Umbilical cord (tissue), 1 donor: ENCODE measurements at regions not wholly inside any gene's neighbourhood (a gene's known extent, or its start where the extent isn't known, plus 50 kb on each side); places are given as distances from the start of the nearest gene placed in this dataset.

Source experiments
- DNase-seq: peaks from one replicate; pipeline ENCODE4 v3.0.0-alpha.2; 2015; ENCODE audit warnings: low spot score

DNA sequence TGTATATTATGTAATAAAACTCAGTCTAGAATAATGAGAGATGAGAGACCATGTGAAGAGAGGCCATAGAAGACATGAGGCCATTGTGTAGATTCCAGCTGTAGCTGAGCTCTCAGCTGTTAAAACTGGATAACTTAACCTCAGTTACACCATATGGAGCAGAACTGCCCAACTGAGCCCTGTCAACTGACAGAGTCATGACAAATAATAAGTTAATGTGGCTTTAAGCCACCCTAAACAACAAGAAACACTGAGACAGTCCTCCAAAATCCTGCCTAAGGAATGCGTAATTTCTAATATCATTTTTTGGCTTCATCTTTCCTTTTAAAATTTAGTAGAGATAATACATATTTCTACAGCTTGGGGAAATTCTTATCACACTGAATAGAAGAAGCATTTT lies 580.0 kb upstream of the RGS18 start:
- DNase-seq, result no peak

DNA sequence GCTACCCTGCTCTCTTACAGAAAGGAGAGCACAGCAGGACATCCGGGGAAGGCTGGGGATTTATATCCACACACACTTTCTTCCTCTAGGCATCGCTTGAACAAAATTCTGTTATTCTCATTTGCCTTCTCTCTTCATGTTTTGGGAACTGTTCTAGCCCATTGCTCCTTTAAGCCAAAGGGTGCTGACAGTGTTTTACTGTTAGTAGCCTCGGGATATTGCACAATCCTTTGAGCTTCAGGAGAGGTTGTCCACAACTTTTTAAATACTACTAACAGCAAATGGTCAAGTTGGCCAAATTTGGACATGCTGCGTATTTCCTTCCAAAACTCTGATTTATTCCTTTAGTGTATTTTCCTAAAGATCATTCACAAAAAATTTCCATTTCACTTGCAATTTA lies 579.2 kb upstream of the RGS18 start:
- no peak for DNase-seq

DNA sequence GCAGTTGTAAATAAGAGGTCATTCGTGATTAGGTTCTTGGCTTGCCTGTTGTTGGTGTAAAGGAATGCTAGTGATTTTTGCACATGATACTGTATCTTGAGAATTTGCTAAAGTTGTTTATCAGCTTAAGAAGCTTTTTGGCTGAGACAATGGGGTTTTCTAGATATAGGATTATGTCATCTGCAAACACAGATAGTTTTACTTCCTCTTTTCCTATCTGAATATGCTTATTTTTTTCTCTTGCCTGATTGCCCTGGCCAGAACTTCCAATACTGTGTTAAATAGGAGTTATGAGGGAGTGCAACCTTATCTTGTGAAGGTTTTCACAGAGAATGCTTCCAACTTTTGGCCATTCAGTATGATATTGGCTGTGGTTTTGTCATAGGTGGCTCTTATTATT lies 576.1 kb upstream of the RGS18 start:
- DNase-seq, result no peak

DNA sequence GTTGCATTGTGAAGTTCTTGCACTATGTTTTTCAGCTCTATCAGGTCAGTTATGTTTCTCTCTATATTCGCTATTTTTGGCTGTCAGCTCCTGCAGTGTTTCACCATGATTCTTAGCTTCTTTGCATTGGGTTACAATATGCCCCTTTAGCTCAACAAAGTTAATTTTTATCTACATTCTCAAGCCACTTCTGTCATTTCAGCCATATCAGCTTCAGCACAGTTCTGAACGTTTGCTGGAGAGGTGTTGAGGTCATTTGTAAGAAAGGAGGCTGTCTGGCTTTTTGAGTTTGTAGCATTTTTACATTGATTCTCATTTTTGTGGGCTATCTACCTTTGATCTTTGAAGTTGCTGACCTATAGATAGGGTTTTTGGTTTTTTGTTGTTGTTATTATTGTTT lies 573.2 kb upstream of the RGS18 start:
- no peak for DNase-seq

DNA sequence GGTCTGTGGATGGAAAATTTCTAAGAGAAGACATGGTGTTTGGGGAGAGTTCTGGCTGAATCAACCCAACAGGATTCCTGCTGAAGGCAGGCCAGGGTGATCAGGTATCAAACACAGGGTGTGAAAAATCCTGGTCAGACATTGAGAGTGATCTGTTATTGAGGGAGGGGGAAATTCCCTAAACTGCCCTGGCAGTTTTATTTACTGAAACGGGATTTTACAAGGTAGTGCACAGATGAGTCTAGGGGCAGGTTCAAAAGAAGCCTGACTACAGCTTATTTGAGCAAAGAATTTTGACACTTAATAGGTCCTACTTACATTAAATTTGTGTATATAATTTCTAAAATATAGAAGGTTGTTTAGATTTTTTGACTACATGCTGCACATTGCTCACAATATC lies 569.4 kb upstream of the RGS18 start:
- DNase-seq, result no peak

DNA sequence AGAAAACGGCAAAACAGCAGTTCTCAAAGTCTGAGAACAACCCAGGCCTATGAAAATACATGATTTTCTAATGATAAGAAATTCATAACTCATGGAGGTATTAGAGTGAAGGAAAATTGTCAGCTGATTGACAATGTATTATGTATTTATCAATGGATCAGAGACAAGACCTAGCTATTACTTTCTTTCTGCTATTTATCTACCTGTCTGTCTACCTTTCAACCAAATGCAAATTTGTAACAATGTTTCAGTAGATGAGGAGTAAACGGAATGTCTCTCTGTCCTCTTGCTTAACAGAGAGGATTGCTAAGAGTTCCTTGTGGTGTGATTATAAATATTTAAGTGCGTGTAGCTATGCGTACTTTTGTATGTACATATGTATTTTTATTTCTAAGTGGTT lies 568.7 kb upstream of the RGS18 start:
- DNase-seq, result no peak

DNA sequence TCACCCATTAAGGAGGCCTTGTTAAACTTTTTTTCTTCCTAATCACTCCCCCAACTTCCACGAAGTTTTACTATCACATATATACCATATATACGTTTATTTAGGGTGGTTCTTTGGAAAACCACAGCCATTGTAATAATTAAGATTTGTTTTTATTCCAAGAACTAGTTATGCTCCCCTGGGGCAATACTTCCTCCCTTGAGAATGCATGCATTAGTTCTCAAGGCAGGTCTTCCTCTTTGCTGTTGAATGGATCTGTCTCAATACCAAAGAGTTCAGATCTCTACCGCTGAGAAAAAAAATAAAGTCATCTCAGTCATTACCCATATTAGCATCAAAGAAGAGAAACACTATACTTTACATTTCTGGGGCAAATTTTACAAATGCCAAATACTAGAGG lies 567.7 kb upstream of the RGS18 start:
- DNase-seq, result no peak

DNA sequence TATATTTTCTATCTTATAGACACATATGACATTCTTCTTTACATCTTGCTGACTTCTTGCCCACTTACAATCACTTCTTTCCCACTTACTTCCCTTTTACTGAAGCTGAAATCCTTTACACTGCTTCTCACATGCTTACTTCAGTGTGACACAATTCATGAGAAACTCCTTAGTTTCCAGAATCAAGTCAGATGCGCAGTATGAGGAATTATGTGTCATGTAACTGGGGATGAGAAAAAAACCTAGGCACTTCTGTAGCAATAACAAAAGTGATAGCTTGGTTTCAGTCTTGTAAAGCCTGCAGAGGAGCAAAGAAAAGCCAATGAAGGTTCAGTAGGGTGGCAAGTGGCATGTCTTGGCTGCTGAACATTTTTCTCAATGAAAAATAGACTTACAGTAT lies 566.2 kb upstream of the RGS18 start:
- DNase-seq, result no peak

DNA sequence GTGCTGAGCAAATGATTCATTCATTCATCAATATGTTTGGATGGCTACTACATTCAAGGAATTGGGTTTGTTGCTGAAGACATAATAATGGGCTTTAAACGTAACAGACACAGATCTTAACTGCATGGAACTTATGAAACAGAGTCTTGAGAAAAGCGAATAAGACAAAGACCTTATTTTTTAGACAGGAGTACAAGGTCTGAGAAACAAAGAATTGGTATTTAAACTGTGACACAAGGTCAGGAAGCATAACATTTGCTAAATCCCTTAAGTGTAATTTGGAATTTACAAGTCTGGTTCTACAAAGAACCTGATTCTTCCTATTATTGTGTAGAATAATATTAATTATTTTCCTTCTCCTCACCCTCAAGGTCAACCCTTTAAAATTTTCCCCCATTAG lies 565.4 kb upstream of the RGS18 start:
- no peak for DNase-seq

DNA sequence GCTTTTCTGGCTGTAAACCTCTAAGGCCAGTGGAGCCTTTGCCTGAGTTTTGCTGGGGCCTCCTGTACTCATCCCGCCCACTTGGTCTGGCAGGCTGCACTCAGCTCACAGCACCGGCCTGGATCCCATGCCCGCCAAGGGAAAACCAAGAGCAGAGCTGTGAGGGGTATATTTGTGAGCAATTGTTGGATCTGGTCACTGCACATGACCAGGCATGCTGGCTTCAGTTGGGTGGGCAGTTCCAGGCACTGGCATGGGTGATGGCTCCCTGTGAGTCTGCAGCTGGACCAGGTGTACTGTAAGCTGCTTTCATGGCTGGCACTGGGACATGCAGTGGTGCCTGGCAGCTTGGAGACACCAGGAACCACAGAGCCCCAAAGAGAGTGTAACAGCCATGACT lies 563.1 kb upstream of the RGS18 start:
- no peak for DNase-seq

DNA sequence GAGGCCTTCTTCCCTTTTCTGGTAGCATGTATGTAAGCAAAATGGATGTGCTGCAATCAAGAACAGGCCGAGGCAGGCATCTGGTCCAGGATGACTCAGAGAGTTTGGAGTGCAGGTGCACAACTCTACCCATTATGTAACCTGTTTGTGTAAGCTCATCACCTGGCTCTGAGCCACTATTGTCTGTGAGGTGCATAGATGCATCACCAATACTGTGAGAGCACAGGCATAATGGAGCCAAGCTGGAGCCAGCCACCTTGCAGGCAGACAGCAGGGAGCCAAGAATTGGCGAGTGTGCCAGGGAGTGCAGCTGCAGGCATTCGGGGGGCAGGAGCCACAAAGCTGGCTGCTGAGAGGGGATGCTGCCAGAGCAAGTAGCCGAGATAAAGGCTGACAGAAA lies 549.9 kb upstream of the RGS18 start:
- no peak for DNase-seq

DNA sequence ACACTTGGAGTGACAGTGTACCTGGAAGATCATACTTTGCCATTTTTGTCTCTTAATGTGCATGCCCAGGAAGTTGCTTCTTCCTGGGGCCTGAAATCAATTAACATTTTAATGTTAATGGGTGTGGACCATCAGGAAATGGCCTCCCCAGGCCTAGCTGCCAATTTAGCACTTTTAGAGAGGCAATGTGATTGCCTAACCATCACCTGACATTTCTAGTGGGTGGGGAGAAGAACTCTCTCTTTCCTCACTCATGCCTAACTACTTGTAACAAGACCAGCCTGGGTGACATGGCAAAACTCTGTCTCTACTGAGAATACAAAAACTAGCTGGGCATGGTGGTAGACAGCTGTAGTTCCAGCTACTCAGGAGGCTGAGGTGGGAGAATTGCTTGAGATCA lies 549.0 kb upstream of the RGS18 start:
- DNase-seq, result no peak

DNA sequence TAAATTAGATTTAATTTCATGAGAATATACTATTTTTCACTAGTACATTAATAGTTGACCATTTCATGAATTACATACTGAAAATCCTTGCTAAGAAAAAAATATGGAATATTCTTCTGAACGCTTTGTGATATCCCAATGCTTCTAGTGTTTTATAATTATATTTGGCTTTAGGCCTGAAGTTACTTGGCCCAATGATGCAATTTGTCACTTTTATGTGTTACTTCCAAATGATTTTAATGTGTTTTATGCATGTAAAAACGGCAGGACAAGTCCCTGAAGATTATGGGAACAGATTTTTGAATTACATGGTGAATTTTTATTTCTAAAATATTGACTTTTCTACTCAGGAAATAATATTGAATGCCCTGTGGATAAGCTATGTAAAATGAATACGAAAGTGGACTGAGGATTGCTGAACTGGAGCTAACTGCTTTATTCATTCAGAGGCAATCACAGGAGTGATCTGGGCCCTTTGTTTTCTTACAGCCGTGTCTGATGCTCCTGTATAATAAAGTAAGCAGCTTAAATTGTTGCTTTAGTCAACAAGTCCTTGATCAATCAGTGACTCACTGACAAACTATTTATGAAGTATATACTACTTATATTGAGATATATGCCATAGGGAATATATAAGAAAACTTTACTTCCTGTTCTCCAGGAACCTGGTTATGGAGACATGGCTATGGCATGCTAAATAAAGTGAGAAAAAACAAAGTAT lies 543.0 kb upstream of the RGS18 start:
- DNase-seq, result no peak

DNA sequence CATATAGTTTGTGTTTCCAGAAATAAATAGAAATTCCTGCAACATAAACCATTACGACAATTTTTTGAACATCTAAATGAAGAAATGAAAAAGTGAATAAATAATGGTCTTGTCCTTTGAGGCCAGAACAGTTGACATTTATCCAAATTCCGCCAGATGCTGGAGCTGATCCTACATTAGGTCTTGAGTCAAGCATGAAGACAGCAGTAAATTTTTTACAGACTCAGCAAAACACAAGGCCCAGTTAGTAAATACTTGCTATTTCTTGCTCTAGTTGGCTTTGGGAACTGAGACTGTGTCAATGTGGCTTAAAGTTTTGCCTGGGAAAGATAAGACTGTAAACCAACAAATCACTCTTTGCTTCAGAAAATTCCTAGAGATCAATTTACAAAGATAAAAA lies 540.1 kb upstream of the RGS18 start:
- DNase-seq, result peak; percentile 95

DNA sequence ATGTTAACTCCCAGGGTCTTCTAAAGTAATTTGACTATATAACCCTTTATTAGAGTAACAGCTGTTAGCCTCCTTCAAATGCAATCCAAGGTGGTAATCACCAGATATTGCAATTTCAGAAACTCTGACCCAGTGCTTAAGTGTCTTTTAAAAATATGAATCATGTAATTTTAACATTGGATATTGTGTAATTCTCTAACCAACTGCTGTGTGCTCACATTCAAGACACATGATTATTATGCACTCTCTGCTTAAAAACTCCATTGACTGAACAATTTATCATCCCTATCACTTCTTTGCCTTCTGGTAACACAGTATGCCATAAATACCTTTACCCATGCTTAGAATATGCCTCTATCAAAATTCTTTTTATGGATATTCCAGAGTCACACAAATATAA lies 537.4 kb upstream of the RGS18 start:
- DNase-seq, result peak; percentile 24

DNA sequence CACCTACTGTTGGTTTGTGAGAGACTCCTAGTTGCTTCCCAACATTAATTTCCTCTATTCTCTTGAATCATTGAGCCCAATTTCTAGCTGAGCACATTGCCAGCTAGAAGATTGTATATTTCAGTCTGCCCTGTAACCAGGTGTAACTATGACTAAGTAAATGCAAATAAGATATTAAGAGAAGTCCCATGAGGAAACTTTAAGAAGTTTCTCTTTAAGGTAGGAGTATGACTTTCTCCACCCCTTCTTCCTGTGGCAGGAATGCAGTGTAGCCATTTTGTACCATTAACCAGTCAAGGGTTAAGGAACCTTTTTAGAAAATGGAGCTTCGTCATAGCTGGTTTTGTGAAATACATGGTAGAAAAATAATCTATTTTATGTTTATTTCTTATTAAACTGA lies 534.2 kb upstream of the RGS18 start:
- DNase-seq, result no peak

DNA sequence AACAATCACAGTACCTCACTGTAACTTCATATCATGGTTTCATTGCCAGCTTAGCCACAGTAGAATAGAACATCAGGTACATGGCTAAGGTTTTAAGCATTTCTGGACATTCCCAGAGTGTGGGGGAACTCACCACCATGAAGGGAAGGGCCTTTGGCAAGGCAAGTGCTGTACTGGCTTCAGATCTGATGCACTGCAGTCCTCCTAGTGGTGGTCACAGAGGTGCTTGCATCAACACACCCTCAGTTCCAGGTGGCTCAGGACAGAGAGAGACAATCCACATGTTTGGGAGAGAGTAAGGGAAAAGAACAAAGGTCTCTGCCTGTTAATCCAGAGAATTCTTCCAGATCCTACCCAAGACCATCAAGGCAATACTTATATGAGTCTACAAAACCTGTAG lies 528.4 kb upstream of the RGS18 start:
- no peak for DNase-seq

DNA sequence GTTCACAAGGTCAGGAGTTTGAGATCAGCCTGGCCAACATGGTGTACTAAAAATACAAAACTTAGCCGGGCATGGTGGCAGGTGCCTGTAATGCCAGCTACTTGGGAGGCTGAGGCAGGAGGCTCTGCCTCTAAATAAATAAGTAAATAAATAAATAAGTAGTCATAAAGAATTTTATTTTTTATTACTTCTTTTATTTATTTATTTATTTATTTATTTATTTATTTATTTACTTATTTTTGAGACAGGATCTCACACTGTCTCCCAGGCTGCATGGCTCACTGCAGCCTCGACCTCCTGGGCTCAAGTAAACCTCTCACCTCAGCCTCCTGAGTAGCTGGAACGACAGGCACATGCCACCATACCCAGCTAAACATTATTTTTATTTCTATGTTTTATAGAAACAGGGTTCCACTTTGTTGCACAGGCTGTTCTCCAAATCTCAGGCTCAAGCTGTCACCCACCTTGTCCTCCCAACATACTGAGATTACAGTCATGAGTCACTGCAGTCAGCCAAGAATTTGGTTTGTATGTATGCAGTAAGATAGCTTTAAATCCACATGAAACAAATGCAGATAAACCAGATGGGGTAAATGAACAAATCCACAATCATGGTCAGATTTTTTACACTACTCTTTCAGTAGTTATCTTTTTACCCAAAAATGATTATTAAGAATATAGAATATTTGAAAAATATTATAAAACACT lies 523.3 kb upstream of the RGS18 start:
- DNase-seq, result no peak

DNA sequence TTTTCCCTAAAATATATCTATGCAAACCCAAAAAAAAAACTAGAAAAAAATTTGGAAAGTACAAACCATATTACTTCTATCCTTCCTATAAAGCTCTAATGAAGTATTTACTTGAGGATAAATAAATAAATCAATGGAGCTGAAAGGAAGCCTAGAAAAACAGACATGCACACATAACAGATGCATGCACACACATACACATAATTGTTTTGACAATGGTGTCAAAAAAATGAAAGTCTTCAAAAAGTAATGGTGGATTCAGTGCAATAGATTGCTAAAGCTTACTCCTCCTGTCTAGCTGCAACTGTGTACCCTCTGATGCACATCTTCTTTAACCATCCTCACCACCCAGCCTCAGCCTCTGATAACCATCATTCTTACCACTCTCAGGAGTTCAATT lies 521.9 kb upstream of the RGS18 start:
- no peak for DNase-seq

DNA sequence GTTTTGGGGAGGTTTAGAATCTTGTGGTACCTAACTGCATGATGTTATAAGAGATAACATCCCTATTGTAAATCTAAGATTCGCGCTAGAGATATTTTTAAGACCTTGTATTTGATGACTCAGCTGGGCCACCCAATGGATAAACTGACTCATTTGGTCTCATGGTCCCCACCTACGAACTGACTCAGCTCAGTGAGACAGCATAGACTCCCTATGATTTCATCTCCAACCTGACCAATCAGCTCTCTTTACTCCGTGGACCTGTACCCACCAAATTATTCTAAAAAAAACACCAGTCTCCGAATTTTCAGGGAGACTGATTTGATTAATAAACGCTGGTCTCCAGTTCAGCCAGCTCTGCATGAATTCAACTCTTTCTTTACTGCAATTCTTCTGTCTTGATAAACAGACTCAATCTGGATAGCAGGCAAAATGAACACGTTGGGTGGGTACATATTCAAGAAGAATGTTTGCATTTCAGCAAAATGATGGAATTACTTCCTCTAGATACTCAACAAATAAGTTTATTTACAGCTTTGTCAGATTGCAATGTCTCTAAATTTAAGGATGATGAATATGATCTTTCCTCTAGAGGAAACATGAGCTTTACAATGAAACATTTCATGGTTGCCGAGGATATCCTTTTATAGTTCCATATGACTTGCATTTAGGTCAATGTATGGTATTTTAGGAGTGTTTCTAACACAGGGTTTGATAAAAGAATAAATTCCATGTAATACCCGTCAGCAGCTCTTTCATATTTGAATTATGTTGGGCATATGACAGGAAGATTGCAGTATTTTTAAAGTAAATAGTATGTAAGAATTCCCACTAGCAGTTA lies 516.6 kb upstream of the RGS18 start:
- DNase-seq, result no peak

DNA sequence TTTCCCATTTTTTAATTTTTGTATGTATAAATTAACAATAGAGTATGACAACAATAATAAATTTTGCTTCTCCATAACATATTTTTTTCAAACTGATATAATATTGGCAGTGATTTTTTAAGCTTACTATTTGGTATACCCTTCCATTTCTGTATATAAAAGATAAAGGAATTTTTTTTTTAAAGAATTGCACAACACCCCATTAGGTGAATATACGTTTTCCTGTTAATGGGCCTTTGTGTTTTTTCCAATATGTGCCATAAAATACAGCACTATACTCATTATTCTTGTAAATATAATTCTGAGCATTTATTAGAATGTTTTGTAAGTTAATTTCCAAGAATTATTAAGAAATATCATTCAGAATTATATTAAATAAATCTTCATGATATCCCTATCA lies 515.2 kb upstream of the RGS18 start:
- no peak for DNase-seq

DNA sequence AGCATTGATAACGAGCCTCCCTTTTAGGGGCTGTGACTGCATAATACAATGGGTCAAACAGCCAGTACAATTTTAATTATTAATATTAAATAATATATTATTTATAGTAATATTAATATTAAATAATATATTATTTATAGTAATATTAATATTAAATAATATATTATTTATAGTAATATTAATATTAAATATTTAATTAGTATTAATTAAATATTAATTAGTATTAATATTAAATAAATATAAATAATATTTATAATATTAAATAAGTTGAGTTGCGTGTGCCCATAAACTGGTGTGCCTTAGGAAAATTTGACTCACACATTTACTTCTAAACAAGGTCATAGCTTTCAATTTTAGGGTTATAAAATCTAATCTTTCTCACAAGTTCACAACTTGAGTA lies 509.3 kb upstream of the RGS18 start:
- no peak for DNase-seq

DNA sequence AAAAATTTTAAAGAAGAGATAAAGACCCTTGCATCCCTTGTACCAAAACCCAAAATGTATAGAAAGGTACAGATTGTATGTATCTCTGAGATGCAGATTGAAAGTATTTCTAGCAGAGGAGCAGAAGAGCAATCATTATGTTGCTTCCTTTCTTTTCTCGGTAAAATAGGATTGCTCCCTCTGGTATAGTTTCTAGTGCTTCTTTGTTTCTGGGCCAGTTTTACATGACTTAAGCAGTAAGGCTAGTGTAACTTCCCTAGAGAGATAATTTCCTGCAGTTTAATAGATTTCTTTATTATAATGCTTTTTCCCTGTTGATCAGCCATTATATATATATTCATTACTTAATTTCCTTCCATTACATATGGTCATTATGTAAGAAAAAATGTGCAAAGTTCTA lies 496.2 kb upstream of the RGS18 start:
- DNase-seq, result no peak
